ENCODE measurements at regions not wholly inside any gene's neighbourhood (a gene's known extent, or its start where the extent isn't known, plus 50 kb on each side); places are given as distances from the start of the nearest gene placed in this dataset.

GRCh38 chr1:166612886-166613285 lies 226.4 kb upstream of the POGK start:
- TF ChIP-seq CTCF (IDR thresholded peaks at IDR 0.05; ENCODE audit: low read length) (no peak), EZH2 (optimal IDR thresholded peaks at IDR 0.05; ENCODE audit: low read depth, low read length) (no peak), EZH2phosphoT487 (IDR thresholded peaks at IDR 0.05; ENCODE audit: low read length) (no peak)

All from MM.1S (cell line).